ENCODE measurements at regions not wholly inside any gene's neighbourhood (a gene's known extent, or its start where the extent isn't known, plus 50 kb on each side); places are given as distances from the start of the nearest gene placed in this dataset.

DNA sequence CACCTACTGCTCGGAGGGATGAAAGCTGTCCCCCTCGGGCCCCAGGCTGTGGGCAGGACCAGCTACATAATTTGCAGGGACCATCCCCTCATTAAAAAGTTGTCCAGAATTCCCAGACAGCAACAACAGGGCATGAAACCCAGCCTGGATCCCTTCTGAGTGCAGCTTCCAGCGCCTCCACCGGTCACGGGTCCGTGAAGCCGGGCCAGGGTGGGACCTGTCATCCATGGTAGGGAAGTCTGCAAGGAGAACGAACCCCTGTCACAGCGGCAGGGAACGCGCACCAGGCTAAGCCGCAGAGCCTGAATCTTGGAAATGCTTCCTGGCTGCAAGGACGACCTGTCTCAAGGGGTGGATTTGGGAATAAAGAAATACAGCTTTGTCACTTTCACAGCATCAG lies 214.2 kb downstream of the RBFOX3 start:
- no peak for DNase-seq (ENCODE audit: low spot score)

DNA sequence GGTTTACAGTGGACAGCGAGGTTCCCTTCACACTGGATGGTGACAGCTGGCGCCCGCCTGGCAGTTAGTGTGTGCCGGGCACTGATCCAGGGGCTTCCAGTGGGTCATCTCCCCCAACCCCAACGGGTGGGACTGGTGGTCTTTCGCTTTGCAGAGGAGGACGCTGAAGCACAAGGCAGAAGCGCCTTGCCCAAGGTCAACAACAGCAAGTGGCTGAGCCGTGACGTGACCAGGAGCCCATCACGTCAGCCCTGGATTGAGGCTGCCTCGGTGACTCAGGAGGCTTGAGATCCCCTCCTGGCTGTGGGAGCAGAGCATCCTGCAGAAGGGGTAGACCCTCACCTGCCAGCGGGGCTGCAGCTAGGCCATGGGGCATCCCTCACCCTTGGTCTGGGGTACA lies 215.3 kb downstream of the RBFOX3 start:
- DNase-seq (ENCODE audit: low spot score), result no peak

DNA sequence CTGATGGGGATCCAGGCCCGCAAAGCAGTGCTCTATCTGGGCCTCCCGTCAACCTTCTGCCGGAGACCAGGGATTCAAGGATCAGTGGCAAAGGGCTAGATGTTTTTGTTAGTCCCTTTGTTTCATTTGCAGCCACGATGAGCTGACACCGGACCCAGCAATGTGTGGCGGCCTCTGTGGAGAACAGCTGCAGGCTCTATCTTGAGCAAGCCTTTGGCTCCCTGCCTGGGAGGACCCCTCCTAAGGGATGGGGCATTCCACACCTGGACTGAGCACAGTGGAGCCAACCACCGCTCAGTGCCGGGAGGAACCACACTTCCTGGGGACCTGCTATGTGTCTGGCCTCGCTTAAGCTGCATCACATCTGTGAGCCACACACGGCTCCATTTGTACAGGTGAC lies 215.8 kb downstream of the RBFOX3 start:
- DNase-seq (ENCODE audit: low spot score), result no peak

DNA sequence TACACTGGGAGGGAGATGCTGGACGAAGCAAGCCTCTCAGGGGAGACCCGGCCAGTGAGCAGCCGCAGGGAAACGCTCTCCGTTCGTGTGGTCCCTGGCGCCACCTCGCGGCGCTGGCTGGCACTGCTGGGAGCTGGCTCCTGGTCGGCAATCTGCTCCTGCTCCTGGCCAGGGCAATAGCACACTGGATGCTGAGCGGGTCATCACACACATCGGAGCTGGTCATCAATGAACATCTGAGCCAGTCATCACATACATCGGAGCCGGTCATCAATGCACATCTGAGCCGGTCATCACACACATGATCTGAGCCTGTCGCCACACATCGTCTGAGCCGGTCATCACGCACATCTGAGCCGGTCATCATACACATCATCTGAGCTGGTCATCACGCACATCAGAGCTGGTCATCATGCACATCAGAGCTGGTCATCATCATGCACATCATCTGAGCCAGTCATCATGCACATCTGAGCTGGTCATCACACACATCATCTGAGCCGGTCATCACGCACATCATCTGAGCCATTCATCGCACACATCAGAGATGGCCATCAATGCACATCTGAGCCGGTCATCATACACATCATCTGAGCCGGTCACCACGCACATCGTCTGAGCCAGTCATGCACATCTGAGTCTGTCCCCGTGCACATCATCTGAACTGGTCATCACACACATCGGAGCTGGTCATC lies 217.3 kb downstream of the RBFOX3 start:
- peak; percentile 88 for DNase-seq (ENCODE audit: low spot score)

DNA sequence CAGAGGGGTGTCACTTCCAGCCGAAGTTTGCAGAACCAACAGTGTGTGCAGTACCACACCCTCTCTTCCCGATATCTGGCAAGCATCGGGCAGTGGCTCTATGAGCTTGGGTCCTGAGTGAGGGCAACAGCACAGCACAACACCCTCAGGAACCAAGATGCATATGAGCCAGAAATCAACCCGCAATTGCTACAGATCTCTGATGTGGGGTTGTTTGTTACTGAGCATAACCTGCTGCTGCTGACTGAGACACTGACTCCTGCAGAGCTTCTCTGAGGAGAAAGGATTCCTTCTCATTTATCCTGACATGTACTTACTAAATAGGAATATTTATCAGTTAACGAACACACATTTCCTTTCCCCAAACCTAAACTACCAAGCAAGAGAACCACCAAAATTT lies 218.3 kb downstream of the RBFOX3 start:
- DNase-seq (ENCODE audit: low spot score), result no peak

DNA sequence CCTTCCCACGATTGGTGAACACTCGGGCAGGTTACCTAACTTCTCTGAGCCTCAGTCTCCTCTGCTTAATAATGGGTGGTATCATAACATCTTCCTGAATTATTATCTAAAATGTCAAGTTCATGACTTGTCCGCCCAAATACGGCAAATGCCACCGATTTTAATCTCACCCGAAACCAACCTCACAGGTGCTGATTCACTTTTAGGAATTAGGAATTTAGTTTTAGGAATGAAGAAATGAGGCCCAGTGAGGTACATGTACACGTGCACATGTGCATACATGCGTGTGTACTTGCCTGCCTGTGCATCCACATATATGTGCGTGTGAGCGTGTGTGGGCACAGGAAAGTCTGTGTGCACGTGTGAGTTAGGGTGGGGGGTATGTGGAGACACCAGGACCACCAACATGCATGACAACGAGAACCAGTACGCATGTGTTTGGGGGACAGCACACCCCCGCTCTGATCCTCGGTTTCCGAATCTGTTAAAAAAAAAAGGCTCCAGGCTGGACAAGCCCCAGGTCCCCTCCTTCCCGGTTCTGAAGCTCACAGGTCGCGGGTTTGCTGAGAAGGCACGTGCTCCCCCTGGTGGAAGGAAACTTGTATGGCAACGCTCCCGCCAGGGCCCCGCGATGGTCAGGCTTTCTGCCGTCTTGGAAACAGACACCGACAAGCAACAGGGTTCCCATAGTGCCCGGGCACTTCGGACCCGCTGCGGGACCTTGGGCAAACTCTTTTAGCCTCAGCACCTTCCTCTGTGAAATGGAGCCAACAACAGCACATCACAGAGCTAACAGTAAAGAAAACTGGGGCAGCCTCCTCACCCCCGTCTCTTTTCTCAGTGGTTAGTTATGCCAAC lies 219.2 kb downstream of the RBFOX3 start:
- DNase-seq (ENCODE audit: low spot score), result peak; percentile 83

DNA sequence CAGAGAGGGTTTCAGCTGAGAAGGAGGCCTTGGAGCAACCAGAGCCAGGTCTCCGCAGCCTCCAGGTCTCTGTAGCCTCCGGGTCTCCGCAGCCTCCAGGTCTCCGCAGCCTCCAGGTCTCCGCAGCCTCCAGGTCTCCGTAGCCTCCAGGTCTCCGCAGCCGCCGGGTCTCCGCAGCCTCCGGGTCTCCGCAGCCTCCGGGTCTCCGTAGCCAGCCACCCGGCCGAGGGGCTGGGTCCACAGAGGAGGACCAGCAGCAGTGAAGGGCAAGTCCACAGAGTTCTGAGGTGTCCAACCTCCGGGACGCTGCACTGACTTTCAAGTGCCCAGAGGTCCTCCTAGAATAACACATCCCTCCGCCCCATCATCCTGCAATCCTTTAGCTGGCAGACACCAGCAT lies 221.0 kb downstream of the RBFOX3 start:
- no peak for DNase-seq (ENCODE audit: low spot score)

DNA sequence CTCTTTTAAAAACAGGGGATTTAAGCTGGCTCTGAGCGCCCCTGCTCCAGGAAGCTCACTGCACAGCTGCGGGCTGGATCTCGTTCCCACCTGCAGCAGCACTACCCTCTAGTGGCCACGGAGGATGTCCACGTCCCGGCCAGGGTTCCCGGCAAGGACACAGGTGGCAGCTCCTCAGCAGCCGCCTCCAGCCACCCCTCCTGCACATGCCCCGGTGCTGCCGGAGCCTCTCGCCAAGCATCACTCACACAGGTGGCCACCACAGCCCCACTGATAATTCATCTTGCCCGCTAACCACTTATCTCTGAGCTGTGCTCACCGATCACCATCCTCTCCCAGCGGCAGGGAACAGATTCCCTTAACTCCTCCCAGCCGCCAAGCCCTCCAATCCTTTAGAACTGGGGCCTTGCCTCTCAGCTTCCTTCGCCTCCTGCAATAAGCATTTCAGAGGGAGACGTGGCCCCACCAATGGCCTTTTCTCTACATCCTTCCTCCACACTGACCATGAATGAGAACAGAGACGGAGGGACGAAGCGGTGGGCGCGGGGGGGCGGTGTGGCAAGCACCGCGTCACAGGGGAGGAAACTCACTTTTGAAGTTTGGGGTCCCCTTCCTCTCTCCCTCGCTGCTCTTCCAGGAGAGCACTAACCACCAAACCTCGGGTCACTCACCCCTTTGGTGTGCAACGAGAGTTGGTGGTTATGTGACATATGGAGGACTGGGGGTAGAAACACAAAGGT lies 222.1 kb downstream of the RBFOX3 start:
- DNase-seq (ENCODE audit: low spot score), result peak; percentile 76

DNA sequence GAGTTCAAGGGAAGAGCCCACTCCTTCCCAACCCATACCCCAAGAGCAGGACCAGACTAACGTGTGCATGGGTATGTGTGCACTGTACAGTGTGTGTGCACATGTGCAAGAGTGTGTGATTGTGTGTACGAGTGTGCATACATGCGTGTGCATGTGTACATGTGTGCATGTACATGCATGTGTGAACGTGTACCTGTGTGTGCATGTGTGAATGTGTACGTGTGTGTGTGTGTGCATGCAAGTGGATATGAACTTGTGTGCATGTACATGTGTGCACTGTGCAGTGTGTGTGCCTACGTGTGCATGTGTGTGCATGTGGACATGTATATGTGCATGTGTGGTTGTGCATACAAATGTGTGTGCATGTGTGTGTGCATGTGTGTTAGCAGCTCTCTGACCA lies 223.1 kb downstream of the RBFOX3 start:
- no peak for DNase-seq (ENCODE audit: low spot score)

DNA sequence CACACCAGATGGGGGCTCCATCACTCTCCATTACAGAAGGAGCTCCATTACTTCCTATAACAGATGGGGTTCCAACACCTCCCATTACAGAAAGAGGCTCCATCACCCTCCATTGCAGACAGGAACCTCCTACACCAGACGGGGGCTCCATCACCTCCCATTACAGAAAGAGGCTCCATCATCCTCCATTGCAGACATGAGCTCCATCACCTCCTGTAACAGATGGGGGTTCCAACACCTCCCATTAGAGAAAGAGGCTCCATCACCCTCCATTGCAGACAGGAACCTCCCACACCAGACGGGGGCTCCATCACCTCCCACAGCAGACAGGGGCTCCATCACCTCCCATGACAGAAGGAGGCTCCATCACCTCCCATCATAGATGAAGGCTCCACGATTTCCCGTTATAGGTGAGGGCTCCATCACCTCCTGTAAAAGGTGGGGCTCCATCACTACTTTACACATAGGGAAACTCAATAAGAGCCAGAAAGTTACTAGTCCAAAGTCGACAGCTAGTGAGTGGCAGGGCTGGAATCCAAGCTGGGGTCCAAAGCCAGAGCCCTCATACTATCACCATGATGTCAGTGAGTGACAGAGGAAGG lies 224.8 kb downstream of the RBFOX3 start:
- no peak for DNase-seq (ENCODE audit: low spot score)

DNA sequence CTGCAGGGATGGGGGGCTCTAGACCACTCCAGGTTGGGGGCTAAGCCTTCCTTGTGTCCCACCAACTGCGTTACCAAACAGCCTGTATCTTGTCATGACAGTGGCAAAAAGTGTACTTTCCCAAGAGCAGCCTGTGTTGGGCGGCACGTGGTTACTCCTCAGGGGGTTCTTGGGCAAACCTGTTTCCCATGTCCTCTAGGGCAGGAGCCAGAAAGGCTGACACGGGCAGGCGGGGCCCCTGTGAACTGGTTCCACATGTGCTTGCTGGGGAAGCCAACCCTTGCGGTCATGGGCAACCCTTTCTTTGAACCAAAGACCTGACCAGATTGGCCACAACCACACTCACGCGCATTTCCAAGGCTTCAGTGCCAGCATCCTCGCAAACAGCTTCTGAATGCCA lies 228.5 kb downstream of the RBFOX3 start:
- DNase-seq (ENCODE audit: low spot score), result no peak

DNA sequence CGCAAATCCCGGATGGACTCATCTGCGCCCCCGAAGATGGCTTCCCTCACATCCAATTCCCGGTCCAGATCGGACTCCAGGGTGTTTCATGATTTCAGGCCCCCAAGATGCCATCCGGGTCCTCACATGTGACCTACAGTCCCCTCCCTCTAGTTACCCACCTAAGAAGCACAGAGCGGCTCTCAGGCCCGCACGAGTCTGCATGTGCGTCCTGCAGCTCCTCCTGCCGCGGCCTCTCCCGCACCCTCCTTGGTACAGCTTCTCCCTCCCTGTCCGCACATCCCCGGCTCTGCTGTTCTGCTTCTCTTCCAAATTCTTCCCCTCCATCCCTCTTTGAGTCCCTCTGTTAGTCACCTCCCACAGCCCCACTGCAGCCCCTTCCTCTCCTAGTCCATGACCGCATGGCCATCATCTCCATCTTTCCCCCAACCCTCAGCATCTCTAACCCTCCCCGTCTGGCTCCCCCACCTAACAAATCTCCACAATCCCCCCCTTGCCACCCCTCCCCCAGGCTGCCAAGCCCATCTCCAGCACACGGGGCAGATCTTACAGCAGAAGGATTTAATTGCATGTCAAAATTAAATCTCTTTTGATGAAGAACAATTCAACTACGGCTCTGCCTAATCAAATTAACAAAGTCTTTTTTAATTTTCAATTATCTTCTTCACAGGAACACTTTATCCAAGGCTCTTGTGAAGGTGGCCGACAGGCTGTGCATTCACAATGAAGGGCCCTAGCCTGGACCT lies 231.0 kb downstream of the RBFOX3 start:
- no peak for DNase-seq (ENCODE audit: low spot score)

DNA sequence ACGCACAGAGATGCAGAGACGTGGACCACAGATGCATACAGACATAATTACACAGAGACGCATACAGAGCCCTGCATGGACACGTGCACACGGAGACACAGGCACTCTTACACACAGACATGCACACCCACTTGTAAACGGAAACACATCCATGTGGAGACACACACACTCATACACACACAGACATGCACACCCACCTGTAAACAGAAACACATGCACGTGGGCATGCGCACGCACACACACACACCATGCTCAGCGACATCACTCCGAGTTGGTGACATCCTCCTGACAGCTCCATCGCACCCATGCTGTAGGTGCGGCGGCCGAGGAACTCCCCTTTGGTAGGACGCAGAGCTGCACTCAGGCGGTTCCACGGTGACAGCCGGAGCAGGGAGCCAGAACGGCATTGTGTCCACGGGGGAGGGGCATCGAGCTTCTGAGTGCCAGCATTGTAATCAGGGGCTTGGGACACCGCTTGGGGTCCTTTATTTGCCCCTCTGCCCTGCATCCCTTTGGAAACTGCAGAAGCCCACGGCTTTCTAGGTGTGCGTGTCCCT lies 233.5 kb downstream of the RBFOX3 start:
- no peak for DNase-seq (ENCODE audit: low spot score)

DNA sequence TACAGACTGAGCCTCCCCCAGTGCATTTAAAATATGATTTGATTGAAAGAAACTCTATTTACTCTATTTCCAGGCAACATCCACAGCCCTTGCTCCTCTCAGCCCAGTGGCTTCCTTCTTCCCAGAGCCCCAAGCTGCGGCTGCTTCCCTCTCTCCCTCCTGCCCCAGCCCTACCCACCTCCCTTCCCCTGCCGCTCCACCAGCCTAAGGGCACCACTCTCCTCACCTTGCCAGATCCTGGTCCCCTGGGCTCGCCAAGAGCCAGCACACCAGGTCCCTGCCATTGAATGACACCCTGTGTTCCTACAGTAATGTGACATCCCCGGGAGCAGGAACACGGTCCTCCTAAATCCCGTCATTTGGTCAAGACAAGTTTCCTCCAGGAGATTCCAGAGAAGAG lies 236.0 kb downstream of the RBFOX3 start:
- no peak for DNase-seq (ENCODE audit: low spot score)

DNA sequence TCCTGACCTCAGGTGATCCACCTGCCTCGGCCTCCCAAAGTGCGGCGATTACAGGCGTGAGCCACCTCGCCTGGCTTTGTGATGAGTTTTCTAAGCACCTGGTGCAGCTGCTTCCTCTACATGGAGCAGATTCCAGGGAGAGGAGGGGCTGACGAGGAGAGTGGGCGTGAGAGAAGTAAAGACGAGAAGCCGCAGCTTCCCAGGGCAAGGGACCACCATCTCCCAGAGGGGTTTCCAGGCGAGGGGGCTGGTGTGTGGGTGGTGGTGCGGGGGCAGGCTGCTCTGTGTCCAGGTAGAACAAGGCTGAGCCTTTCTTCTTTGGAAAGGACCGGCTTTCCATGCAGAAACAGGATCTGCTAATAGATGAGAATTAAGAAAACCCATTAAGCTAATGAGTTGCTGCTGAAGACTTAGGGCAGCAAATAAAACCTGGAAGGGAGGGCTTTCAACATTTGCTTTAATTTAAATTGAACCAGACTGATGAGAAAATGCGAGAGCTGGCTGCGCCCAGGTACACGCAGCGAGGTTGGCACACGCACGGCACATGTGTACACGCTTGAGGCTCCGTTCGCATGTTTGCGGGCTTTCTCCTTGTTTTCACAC lies 236.7 kb downstream of the RBFOX3 start:
- no peak for DNase-seq (ENCODE audit: low spot score)

DNA sequence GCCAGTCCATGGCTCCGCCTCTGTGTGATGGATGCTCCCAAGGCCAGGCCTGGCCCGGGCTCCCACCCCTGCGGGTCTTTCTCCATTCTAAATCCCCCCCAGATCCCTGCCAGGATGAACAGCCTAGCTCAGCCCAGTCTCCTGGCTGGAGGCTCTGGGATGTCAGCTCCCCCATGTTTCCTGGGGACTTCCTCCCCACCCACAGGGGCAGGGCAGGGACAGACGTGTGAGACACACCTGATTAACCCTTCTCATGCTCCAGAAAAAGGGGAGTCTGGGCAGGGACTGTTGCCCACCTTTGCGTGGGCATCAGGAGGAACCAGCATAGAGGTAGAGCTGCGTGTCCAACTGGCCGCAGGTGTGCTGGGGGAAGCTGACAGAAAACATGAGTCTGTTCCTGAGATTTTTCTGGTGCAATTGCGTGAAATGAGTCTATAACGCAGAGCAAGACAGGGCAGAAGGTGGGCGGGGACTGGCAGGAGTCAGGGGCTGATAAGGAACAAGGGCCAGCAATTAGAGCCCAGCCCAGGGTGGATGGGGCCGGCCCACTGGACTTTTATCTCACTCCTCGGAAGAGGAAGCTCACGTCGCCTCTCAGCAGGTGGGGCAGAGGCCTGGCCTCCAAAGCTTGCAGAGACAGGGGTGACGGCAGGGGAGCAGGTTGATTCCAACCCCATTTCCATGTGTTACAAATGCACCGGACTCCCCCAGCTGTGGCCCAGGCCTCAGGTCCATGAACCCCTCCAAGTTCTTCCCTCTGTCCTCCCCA lies 238.2 kb downstream of the RBFOX3 start:
- no peak for DNase-seq (ENCODE audit: low spot score)

DNA sequence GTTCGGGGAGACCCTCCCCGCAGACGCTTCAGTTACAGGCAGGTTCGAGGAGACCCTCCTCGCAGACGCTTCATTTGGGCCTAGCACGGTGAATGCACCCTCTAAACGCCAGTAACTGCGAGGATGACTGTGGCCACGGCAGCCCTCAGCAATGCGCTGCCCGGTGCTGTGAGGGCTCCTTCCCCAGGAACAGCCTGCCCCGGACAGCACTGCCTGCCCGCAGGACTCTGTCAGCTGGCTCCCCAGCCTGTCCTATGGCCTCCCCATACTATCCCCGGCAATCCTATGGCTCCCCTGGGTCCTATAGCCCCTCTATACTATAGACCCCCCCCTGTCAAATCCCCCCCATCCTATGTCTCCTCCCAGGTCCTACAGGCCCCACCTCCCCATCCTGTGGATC lies 238.9 kb downstream of the RBFOX3 start:
- DNase-seq (ENCODE audit: low spot score), result no peak

DNA sequence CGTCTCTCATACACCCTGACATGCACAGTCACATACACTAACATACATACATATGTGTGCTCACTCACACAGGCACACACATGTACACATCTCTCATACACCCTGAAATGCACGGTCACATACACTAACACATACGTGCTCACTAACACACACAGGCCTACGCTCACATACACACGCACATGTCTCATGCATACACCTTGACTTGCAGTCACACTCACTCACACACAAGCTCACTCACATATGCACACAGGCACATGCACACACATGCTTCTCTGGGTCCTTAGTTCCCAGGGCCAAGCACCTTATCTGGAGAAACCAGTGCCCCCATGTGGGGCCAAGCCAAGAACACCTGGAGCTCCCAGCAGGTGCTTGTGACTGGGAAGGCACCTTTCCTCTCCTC lies 240.3 kb downstream of the RBFOX3 start:
- DNase-seq (ENCODE audit: low spot score), result no peak

DNA sequence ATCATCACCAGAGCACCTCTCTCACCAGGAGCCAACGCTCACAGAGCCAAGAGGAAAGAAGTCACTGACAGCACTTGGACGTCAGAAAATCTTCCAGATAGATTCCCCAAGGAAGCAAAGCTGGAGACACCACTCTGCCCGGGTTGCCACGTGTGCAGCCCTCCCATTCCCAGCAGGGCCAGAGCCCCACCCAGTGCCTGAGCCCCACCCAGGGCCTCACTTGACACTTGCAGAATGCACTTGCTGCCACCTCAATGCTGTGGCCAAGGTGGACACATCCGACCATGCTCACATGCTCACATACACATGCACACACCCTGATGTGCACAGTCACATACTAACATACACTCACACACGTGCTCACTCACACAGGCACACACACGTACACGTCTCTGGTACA lies 240.7 kb downstream of the RBFOX3 start:
- DNase-seq (ENCODE audit: low spot score), result no peak

DNA sequence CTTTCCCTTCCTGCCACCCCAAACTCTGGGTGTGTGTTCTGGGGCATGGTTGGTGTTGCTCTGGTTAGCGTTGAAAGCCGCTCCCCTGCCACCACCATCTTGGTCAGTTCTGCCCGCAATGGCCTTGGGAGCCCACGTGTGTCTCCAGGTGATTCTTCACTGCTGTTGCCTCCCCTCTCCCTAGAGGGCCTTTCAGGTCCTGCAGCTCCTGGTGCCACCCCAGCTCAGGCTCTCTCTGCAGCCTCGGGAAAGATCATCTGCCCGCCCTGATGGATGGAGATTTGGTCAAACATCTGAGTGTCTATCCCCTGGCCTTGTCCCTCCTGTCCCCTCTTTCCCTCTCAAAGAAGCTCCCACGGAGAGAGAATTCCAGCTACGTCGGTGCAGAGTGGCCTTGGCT lies 241.3 kb downstream of the RBFOX3 start:
- DNase-seq (ENCODE audit: low spot score), result no peak
